Iris pigment epithelial cell (primary cell): ENCODE measurements at regions not wholly inside any gene's neighbourhood (a gene's known extent, or its start where the extent isn't known, plus 50 kb on each side); places are given as distances from the start of the nearest gene placed in this dataset.
"Not testable (repeated sequence)": the region's sequence is repeated elsewhere in the genome, so short reads cannot be mapped to it uniquely, and the experiment has no call there.

ENCODE experiments used
- DNase-seq: peaks from one replicate; pipeline ENCODE4 v3.0.0-alpha.2; 2011; ENCODE audit warnings: low read depth

- DNase-seq = no peak
Observed at GRCh38 chr3:127439621-127440020, 150.9 kb downstream of the TPRA1 start.

- DNase-seq = no peak
Observed at GRCh38 chr3:127438951-127439350, 151.1 kb upstream of the PRR20G start.

DNA sequence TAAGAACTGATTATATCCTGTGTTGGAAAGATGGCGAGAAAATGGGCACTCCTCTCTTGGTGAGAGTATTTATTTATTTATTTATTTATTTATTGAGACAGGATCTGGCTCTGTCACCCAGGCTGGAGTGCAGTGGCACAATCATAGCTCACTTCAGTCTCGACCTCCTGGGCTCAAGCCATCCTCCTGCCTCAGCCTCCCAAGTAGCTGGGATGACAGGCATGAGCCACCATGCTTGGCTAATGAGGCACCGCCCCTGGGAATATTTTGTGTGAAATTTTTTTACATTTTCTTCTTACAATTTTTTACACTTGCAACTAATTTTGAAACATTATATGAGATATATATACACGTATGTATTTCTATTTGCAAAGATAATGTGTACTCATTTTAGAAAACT, 150.5 kb upstream of the PRR20G start:
- DNase-seq = no peak

DNA sequence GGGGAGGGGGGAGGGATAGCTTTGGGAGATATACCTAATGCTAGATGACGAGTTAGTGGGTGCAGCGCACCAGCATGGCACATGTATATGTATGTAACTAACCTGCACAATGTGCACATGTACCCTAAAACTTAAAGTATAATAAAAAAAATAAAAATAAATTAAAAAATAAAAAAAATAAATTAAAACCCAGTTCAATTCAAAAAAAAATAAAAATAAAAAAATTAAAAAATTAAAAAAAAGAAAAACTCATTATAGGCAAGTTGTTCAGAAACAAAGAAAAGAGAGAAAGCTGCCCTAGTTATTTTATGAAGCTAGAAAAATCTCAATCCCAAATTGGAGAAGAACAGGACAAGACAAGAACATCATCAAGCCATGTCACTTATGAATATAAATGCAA, 147.5 kb upstream of the PRR20G start:
- DNase-seq = not testable (repeated sequence)

DNA sequence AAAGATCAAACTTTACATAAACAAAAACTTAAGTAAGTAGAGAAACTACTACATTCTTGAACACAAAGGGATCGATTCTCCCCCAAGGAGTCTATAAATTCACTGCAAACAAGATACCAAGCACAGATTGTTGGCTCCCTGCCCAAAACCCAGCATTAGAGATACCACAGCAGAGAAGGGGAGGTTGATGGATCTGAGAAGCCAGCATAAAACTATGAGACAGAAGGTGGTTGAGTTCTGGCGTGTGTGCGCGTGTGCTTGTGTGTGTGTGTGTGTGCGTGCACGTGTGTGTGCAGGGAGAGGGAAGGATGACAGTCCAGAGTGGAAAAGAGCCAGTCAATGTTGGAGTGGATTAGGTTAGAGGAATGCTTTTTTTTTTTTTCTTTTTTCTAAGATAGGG, 143.2 kb upstream of the PRR20G start:
- peak; percentile 6 for DNase-seq

- no peak for DNase-seq
Observed at GRCh38 chr3:127428344-127428997, 140.6 kb upstream of the PRR20G start.

DNA sequence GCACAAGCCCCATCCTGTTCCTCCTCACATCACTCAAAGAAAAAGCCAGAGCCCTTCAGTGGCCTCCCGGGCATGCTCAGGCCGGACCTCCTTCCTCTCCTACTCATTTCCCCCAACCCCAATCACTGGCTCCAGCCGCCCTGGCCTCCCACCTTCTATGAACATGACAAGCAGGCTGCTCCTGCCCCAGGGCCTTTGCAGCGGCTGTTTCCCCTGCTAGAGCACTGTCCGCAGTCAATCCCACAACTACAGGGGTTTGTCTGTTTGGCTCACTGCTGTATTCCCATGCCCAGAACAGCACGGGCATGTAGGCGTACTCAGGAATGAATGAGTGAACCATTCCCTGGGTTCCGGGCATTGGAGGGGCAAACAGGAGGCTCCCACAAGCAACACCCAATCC, 139.8 kb upstream of the PRR20G start:
- no peak for DNase-seq

GRCh38 chr3:127427156-127427555, 139.3 kb upstream of the PRR20G start:
- DNase-seq = no peak

- DNase-seq = no peak
Observed at GRCh38 chr3:127426444-127427153, 138.8 kb upstream of the PRR20G start.

- no peak for DNase-seq
Observed at GRCh38 chr3:127425505-127426443, 137.9 kb upstream of the PRR20G start.

- no peak for DNase-seq
Observed at GRCh38 chr3:127424766-127425504, 137.1 kb upstream of the PRR20G start.

GRCh38 chr3:127423856-127424765, 136.3 kb upstream of the PRR20G start:
- DNase-seq = no peak

GRCh38 chr3:127422663-127423375, 135.0 kb upstream of the PRR20G start:
- no peak for DNase-seq

DNA sequence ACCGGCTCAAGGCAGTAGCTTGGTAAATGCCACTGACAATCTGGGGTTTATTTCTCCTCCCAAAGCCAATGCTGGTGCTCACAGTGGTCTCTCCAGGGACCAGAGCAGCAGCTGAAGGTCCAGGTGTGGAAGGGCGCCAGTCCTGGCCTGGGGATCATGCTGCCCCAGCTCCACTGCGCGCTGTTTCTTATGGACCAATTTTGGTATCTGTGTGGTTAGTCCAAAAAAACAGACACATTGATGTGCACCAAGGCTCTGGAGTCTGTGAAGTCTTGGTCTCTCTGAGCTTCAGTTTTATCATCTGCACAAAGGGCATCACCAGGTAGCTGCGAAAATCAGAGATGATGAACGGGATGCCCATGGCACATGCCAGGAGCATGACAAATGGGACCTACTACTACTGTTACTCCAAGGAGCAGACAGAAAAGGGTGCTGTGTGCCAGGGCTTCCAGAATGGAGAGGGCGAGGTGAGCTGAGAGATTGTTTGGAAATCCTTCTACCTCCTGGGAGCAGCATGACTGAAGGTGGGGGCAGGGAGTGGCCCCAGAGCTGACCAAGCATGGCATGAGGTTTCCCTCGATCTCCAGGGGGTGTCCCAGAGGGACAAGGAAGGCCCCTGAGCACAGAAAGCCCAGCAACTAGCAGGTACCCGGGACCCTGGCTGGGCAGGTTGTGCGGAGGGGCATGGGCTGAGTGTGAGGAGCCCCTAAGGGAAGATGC, 134.3 kb upstream of the PRR20G start:
- DNase-seq = no peak

DNA sequence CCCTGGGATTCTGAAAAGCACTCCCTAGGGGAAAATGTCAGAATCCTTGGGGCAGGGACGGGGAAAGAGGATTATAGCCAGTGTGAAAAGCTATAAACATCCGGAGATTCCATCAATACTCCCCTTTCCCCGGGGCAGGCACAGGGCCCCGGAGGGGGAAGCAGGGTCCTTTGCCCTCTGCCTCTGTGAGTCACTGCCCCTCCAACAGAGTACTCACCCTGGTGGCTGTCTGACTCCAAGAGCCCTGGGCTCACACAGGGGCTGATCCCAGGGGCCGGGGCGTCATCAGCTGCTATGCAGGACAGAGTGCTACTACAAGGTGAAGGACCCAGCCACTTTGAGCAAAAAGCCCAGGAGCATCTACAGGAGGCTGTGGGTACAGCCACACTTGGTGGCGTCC, 133.0 kb upstream of the PRR20G start:
- no peak for DNase-seq

GRCh38 chr3:127419641-127420553, 132.1 kb upstream of the PRR20G start:
- no peak for DNase-seq

GRCh38 chr3:127419182-127419581, 131.3 kb upstream of the PRR20G start:
- DNase-seq = no peak

DNA sequence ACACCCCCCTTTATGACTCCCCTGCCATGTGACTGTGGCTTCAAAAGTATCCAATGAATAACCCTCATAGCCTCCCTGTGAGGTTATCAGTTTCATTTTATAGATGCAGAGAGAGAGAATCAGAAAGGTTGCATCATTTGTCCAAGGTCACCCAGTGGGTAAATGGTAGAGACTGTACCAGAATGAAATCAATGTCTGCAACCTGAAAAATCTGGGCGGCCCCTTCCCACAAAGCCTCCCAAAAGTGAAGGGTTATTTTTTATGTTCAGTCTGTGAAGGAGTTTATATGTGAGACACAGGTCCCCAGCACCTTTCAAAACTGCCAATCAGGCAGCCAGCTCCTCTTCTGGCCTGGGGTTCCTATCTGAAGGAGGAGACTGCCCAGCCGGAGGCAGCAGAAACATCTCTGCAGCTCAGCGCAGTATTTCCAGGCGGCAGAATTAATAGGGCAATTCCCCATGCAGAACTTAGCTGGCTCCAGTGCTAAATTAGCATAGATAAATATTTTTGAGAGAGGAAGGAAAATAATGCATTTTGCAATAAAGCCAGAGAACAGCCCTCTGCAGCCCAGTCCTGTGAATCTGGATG, 130.8 kb upstream of the PRR20G start:
- DNase-seq = no peak
